Sigmoid colon (tissue), 6 donors: ENCODE measurements at regions not wholly inside any gene's neighbourhood (a gene's known extent, or its start where the extent isn't known, plus 50 kb on each side); places are given as distances from the start of the nearest gene placed in this dataset.
A peak's percentile ranks its signal among the peaks of the same experiment; 100 is the strongest.

Experiments
- DNase-seq: peaks from one replicate; pipeline ENCODE4 v3.0.0-alpha.2; 2019
- H3K27ac ChIP-seq, 4 donors: fragments of 200-600 bp; sonication (generic); one replicate each; pipeline ENCODE4 v1.5.1; 2016 to 2019; ENCODE audit warnings: mild to moderate bottlenecking in 1 of 4
- H3K27me3 ChIP-seq, 3 donors: fragments of 200-600 bp; sonication (generic); one replicate each; pipeline ENCODE4 v1.5.1; 2019; ENCODE audit warnings: mild to moderate bottlenecking in 1 of 3
- H3K36me3 ChIP-seq, 4 donors: fragments of 200-600 bp; sonication (generic); one replicate each; pipeline ENCODE4 v1.5.1; 2016 to 2019
- H3K4me1 ChIP-seq, 4 donors: fragments of 200-600 bp; sonication (generic); one replicate each; pipeline ENCODE4 v1.5.1; 2017 to 2019
- H3K4me3 ChIP-seq, 4 donors: fragments of 200-600 bp; sonication (generic); one replicate each; pipeline ENCODE4 v1.5.1; 2017 to 2019; ENCODE audit warnings: mild to moderate bottlenecking in 2 of 4, moderate library complexity in 1 of 4
- H3K9me3 ChIP-seq, 4 donors: fragments of 200-600 bp in 3 of 4; sonication (generic) in 3 of 4; one replicate each; pipeline versions ENCODE4 v1.5.1 to v1.6.1; 2013 to 2019
- CTCF ChIP-seq, 4 experiments: fragments of 450-650 bp in 3 of 4; fragments of 200-600 bp in 1 of 4; IDR thresholded peaks; one replicate each; pipeline ENCODE4 v1.5.1; 2016 to 2019; ENCODE audit warnings: antibody characterized with exemption in 4 of 4, mild to moderate bottlenecking in 3 of 4, moderate library complexity in 2 of 4
- EP300 ChIP-seq, 4 donors: sonication (generic); formaldehyde crosslinking; IDR thresholded peaks; one replicate each; pipeline ENCODE4 v1.6.1; 2017; ENCODE audit warnings: antibody characterized with exemption in 4 of 4
- POLR2A ChIP-seq, 2 donors: fragments of 450-650 bp; IDR thresholded peaks; one replicate each; pipeline ENCODE4 v1.6.1; 2016; ENCODE audit warnings: antibody characterized with exemption in 2 of 2, mild to moderate bottlenecking in 2 of 2, moderate library complexity in 2 of 2
- POLR2AphosphoS5 ChIP-seq, 4 donors: sonication (generic); formaldehyde crosslinking; IDR thresholded peaks; one replicate each; pipeline ENCODE4 v1.6.1; 2017; ENCODE audit warnings: antibody characterized with exemption in 4 of 4
- WGBS, 2 donors: extraction: QIAGEN DNeasy Blood & Tissue Kit; methylation state at CpG; one replicate each; pipeline ENCODE4 v1.1.7; 2013; 5-methylcytosine and 5-hydroxymethylcytosine counted together
- intact Hi-C: fragments of 100-400 bp; cut with DNase I; formaldehyde crosslinking; loops from one replicate; pipeline ENCODE4 v1.15.1; 2023
- donor health status: healthy with polysubstance abuse.
- donor health status: healthy.

GRCh38 chr12:11555743-11556625 lies 93.5 kb upstream of the ETV6 start:
- TF ChIP-seq POLR2A (IDR thresholded peaks at IDR 0.05) (peak in 1 of 2 donors; percentile 37), POLR2AphosphoS5 (IDR thresholded peaks at IDR 0.05) (peak; percentile 80 to 94 (median 89)), CTCF (IDR thresholded peaks at IDR 0.05) (no peak), EP300 (IDR thresholded peaks at IDR 0.05) (peak; percentile 70 to 94 (median 82))
- WGBS, 2 donors, result 10 to 51% methylated on average over 11 of the region's 11 CpGs
- peak; percentile 77 for DNase-seq
- no peaks in the 10 kb centered on the region for H3K9me3 ChIP-seq
- intact Hi-C loops, result loop anchor here (10.0 kb wide), 1 partner anchor 1159 kb away; the partner anchor contains the start of gene CDKN1B
- peaks cover 0 to 33% (median 27%) of the 10 kb centered on the region in 4 donors for H3K4me1 ChIP-seq
- peak overlapping the region; percentile 84 to 89 (median 86) for H3K27ac ChIP-seq
- H3K27me3 ChIP-seq, result no peaks in the 10 kb centered on the region
- no peaks in the 10 kb centered on the region for H3K36me3 ChIP-seq
- peak overlapping the region; percentile 19 to 48 (median 46) for H3K4me3 ChIP-seq

GRCh38 chr12:11556682-11557081 lies 92.8 kb upstream of the ETV6 start:
- Histone ChIP-seq H3K27me3 (no peaks in the 10 kb centered on the region), H3K9me3 (no peaks in the 10 kb centered on the region), H3K36me3 (no peaks in the 10 kb centered on the region), H3K27ac (peak overlapping the region; percentile 84 to 89 (median 86)), H3K4me1 (peaks cover 0 to 40% (median 30%) of the 10 kb centered on the region in 4 donors), H3K4me3 (peak overlapping the region; percentile 19 to 48 (median 46))
- DNase-seq, result no peak
- intact Hi-C loops, result loop anchor here (10.0 kb wide), 1 partner anchor 1158 kb away; the partner anchor contains the start of gene CDKN1B
- TF ChIP-seq POLR2AphosphoS5 (IDR thresholded peaks at IDR 0.05), result no peak
- 30 to 58% methylated on average over 6 of the region's 6 CpGs for WGBS, 2 donors

GRCh38 chr12:11559626-11560340 lies 89.7 kb upstream of the ETV6 start:
- H3K4me3 ChIP-seq, result no peak overlapping the region
- no peaks in the 10 kb centered on the region for H3K9me3 ChIP-seq
- peaks cover 0 to 36% (median 25%) of the 10 kb centered on the region in 4 donors for H3K4me1 ChIP-seq
- DNase-seq, result no peak
- intact Hi-C loops, result loop anchor here (10.0 kb wide), 1 partner anchor 1155 kb away; the partner anchor contains the start of gene CDKN1B
- no peak for TF ChIP-seq POLR2AphosphoS5 (IDR thresholded peaks at IDR 0.05)
- TF ChIP-seq CTCF (IDR thresholded peaks at IDR 0.05), result no peak
- no peak for TF ChIP-seq POLR2A (IDR thresholded peaks at IDR 0.05)
- no peak for TF ChIP-seq EP300 (IDR thresholded peaks at IDR 0.05)
- no peaks in the 10 kb centered on the region for H3K27me3 ChIP-seq
- no peak overlapping the region for H3K27ac ChIP-seq
- 96% methylated on average over 3 of the region's 3 CpGs for WGBS, 2 donors
- H3K36me3 ChIP-seq, result no peaks in the 10 kb centered on the region

- H3K9me3 ChIP-seq, result no peaks in the 10 kb centered on the region
- intact Hi-C loops, result no loop called here
- no peaks in the 10 kb centered on the region for H3K36me3 ChIP-seq
- DNase-seq, result no peak
- peaks cover 0 to 26% (median 14%) of the 10 kb centered on the region in 4 donors for H3K4me1 ChIP-seq
- no peaks in the 10 kb centered on the region for H3K27me3 ChIP-seq
- TF ChIP-seq CTCF (IDR thresholded peaks at IDR 0.05) (no peak), POLR2AphosphoS5 (IDR thresholded peaks at IDR 0.05) (no peak), EP300 (IDR thresholded peaks at IDR 0.05) (no peak), POLR2A (IDR thresholded peaks at IDR 0.05) (no peak)
- peak overlapping the region in 3 of 4 donors; percentile 22 to 69 (median 26) for H3K27ac ChIP-seq
- no peak overlapping the region for H3K4me3 ChIP-seq
These were observed 88.1 kb upstream of the ETV6 start for GRCh38 chr12:11561411-11561810.
